SK-N-MC (cell line): ENCODE measurements at regions not wholly inside any gene's neighbourhood (a gene's known extent, or its start where the extent isn't known, plus 50 kb on each side); places are given as distances from the start of the nearest gene placed in this dataset.

ENCODE experiments used
- FOXP2 ChIP-seq: optimal IDR thresholded peaks from 2 replicates; pipeline ENCODE3; 2011; ENCODE audit warnings: mild to moderate bottlenecking, moderate library complexity; ENCODE audit not compliant: insufficient read depth; ENCODE audit errors: extremely low read length, control extremely low read depth
- POLR2AphosphoS5 ChIP-seq: IDR thresholded peaks from 2 replicates; pipeline ENCODE4 v1.6.1; 2012; ENCODE audit warnings: mild to moderate bottlenecking, low read depth, low read length, borderline replicate concordance

- TF ChIP-seq FOXP2 (no peak), POLR2AphosphoS5 (no peak)
These were observed 89.7 kb downstream of the MRPL46 start for GRCh38 chr15:88377509-88377908.
